A549 (cell line): ENCODE measurements at regions not wholly inside any gene's neighbourhood (a gene's known extent, or its start where the extent isn't known, plus 50 kb on each side); places are given as distances from the start of the nearest gene placed in this dataset.

ENCODE experiments used
- ATAC-seq, 2 experiments: fragments of 200-7000 bp in 1 of 2; fragments of >200 bp in 1 of 2; cut with Nextera tagmentation in 1 of 2; cut with Tn5 transposase in 1 of 2; 3 replicates each; pipeline versions ENCODE4 v1.8.0 to v1.9.1; 2018 to 2020; ENCODE audit warnings: mild to moderate bottlenecking in 1 of 2, moderate library complexity in 1 of 2
- CTCF ChIA-PET: fragments of 300-600 bp; sonication (Branson Sonifier 250); formaldehyde crosslinking; extraction: SDS; loops from one replicate; lab custom pipeline; 2021; ENCODE audit warnings: antibody characterized with exemption, inconsistent platforms; lab: Yijun Ruan, JAX
- POLR2A ChIA-PET: fragments of 350-600 bp; formaldehyde crosslinking; extraction: SDS; loops from one replicate; lab custom pipeline; 2021; ENCODE audit warnings: antibody characterized with exemption, inconsistent platforms; lab: Yijun Ruan, JAX
- DNase-seq, 2 experiments: peaks; one replicate each; pipeline versions ENCODE4 v3.0.0 to v3.0.0-alpha.2; 2011 to 2016; ENCODE audit warnings: low read depth in 1 of 2, low spot score in 1 of 2
- FAIRE-seq: peaks from 2 replicates; lab custom pipeline; 2011; peaks lifted over from hg19 to GRCh38; lab: Jason Lieb, UNC
- H3K27ac ChIP-seq, 2 experiments: fragments of >200 bp; sonication (Bioruptor Twin); formaldehyde crosslinking; 3 replicates each; pipeline ENCODE4 v1.5.1; 2016 to 2017
- H3K4me1 ChIP-seq: fragments of >200 bp; sonication (Bioruptor Twin); formaldehyde crosslinking; 3 replicates; pipeline ENCODE4 v1.6.1; 2016
- H3K4me2 ChIP-seq: fragments of >200 bp; sonication (Bioruptor Twin); formaldehyde crosslinking; 3 replicates; pipeline ENCODE4 v1.6.1; 2016
- H3K4me3 ChIP-seq: fragments of >200 bp; sonication (Bioruptor Twin); formaldehyde crosslinking; 3 replicates; pipeline ENCODE4 v1.5.1; 2016
- H3K9me3 ChIP-seq: fragments of >200 bp; sonication (Bioruptor Twin); formaldehyde crosslinking; 3 replicates; pipeline ENCODE4 v1.6.1; 2016
- ATOH8 ChIP-seq: fragments of 250-450 bp; sonication (Bioruptor Pico); IDR thresholded peaks from 2 replicates; pipeline ENCODE4 v1.5.0; 2020; ENCODE audit warnings: low read depth, mild to moderate bottlenecking, moderate library complexity
- BHLHE40 ChIP-seq: IDR thresholded peaks from 2 replicates; pipeline ENCODE4 v1.6.1; 2012; ENCODE audit warnings: low read depth, low read length, inconsistent platforms
- CBX8 ChIP-seq: fragments of 200-600 bp; sonication (generic); IDR thresholded peaks from 2 replicates; pipeline ENCODE4 v1.6.1; 2016
- CEBPB ChIP-seq, 2 experiments: fragments of >200 bp in 1 of 2; sonication (Bioruptor Twin) in 1 of 2; formaldehyde crosslinking in 1 of 2; IDR thresholded peaks; 2 replicates each; pipeline ENCODE4 v1.6.1; 2012 to 2016
- CTCF ChIP-seq: fragments of >200 bp; sonication (Bioruptor Twin); formaldehyde crosslinking; IDR thresholded peaks from 3 replicates; pipeline ENCODE4 v1.5.1; 2016
- EHF ChIP-seq: fragments of 250-450 bp; sonication (Bioruptor Pico); IDR thresholded peaks from 2 replicates; pipeline ENCODE4 v1.5.0; 2020; ENCODE audit warnings: mild to moderate bottlenecking
- EHMT2 ChIP-seq: fragments of 200-600 bp; sonication (generic); IDR thresholded peaks from 2 replicates; pipeline ENCODE4 v1.6.1; 2016; ENCODE audit warnings: antibody characterized with exemption, low read depth, mild to moderate bottlenecking, moderate library complexity
- ESRRA ChIP-seq: fragments of 150-350 bp; IDR thresholded peaks from 2 replicates; pipeline ENCODE4 v1.6.1; 2014; ENCODE audit warnings: mild to moderate bottlenecking, low read length, borderline replicate concordance
- FOSB ChIP-seq: fragments of 250-450 bp; sonication (Bioruptor Pico); IDR thresholded peaks from 2 replicates; pipeline ENCODE4 v1.5.0; 2020; ENCODE audit warnings: mild to moderate bottlenecking, moderate library complexity
- FOSL2 ChIP-seq, 2 experiments: fragments of 450-650 bp in 1 of 2; fragments of >200 bp in 1 of 2; sonication (Bioruptor Twin) in 1 of 2; formaldehyde crosslinking; IDR thresholded peaks; 2 replicates each; pipeline versions ENCODE4 v1.5.0 to v1.6.1; 2016 to 2020; ENCODE audit warnings: mild to moderate bottlenecking in 1 of 2, moderate library complexity in 1 of 2
- GATA3 ChIP-seq: IDR thresholded peaks from 2 replicates; pipeline ENCODE4 v1.6.1; 2012; ENCODE audit warnings: borderline replicate concordance
- HDAC2 ChIP-seq: fragments of 200-600 bp; sonication (generic); IDR thresholded peaks from 2 replicates; pipeline ENCODE4 v1.6.1; 2016
- HEYL ChIP-seq: fragments of 250-450 bp; sonication (Bioruptor Pico); IDR thresholded peaks from 2 replicates; pipeline ENCODE4 v1.8.0; 2021; ENCODE audit warnings: mild to moderate bottlenecking, moderate library complexity
- HOXB13 ChIP-seq: fragments of 250-450 bp; sonication (Bioruptor Pico); IDR thresholded peaks from 2 replicates; pipeline ENCODE4 v1.5.0; 2020; ENCODE audit warnings: low read depth, mild to moderate bottlenecking, moderate library complexity
- JUNB ChIP-seq: fragments of >200 bp; sonication (Bioruptor Twin); formaldehyde crosslinking; IDR thresholded peaks from 2 replicates; pipeline ENCODE4 v1.6.1; 2016
- MAFK ChIP-seq: fragments of 450-650 bp; IDR thresholded peaks from 2 replicates; pipeline ENCODE4 v1.6.1; 2014; ENCODE audit not compliant: partially characterized antibody
- NFE2L2 ChIP-seq: fragments of 150-350 bp; conservative IDR thresholded peaks from 2 replicates; pipeline ENCODE4 v1.6.1; 2014; ENCODE audit warnings: low read length
- NR3C1 ChIP-seq: fragments of >200 bp; sonication (Bioruptor Twin); formaldehyde crosslinking; IDR thresholded peaks from 3 replicates; pipeline ENCODE4 v1.6.1; 2017
- PBX3 ChIP-seq: IDR thresholded peaks from 2 replicates; pipeline ENCODE4 v1.6.1; 2012
- PHF8 ChIP-seq: fragments of 200-600 bp; sonication (generic); IDR thresholded peaks from 2 replicates; pipeline ENCODE4 v1.6.1; 2016; ENCODE audit warnings: low read depth, mild to moderate bottlenecking, antibody characterized with exemption, moderate library complexity, borderline replicate concordance
- WGBS: methylation state at CpG from one replicate; pipeline ENCODE4 v1.1.6; 2017; ENCODE audit errors: missing lambda C conversion rate; 5-methylcytosine and 5-hydroxymethylcytosine counted together

- peak overlapping the region; percentile 36; the same call in 2 of the 3 replicates for H3K4me2 ChIP-seq
- POLR2A ChIA-PET, result no interaction called here
Observed at GRCh38 chr7:13049946-13050345, 362.5 kb downstream of the ARL4A start.

GRCh38 chr7:13050703-13051102 lies 363.3 kb downstream of the ARL4A start:
- ChIA-PET CTCF (interaction anchor here (4.7 kb wide), 1 partner anchor 364 kb away, joined by 25 read pairs; the partner anchor contains the start of gene ARL4A), POLR2A (no interaction called here)
- 3% methylated on average over 2 of the region's 2 CpGs for WGBS
- peaks cover 37% of the 10 kb centered on the region for H3K4me1 ChIP-seq
- peak overlapping the region; percentile 49 to 63 for H3K27ac ChIP-seq
- H3K4me2 ChIP-seq, result peak overlapping the region; percentile 36; the same call in 2 of the 3 replicates
- peak; percentile 95 for TF ChIP-seq NFE2L2
- TF ChIP-seq MAFK, result peak; percentile 98
- TF ChIP-seq GATA3, result peak; percentile 72; the same call in 1 of the 2 replicates
- TF ChIP-seq NR3C1, result no peak
- TF ChIP-seq EHMT2, result no peak
- TF ChIP-seq CEBPB (IDR thresholded peaks at IDR 0.05), result peak in 1 of 2 experiments; percentile 77; a peak in 3 of 4 replicates
- peak; percentile 44 for TF ChIP-seq FOSL2 (IDR thresholded peaks at IDR 0.05)
- peak; percentile 77 for TF ChIP-seq FOSL2 (CRISPR knock-in tag; IDR thresholded peaks at IDR 0.05)
- no peak for TF ChIP-seq CTCF
- no peak for TF ChIP-seq ESRRA
- TF ChIP-seq JUNB, result peak; percentile 39; the same call in 1 of the 2 replicates
- no peak for TF ChIP-seq HOXB13 (CRISPR knock-in tag)
- peak; percentile 15 to 66 for DNase-seq
- FAIRE-seq, result peak; percentile 86
- H3K9me3 ChIP-seq, result no peaks in the 10 kb centered on the region
- no peak overlapping the region for H3K4me3 ChIP-seq
- ATAC-seq, result peak in 1 of 2 experiments; percentile 81; a peak in 3 of 6 replicates

More at GRCh38 chr7:13049946-13050345, 362.5 kb downstream of the ARL4A start:
- peak; percentile 36 for FAIRE-seq
- 61% methylated on average over 3 of the region's 3 CpGs for WGBS
- no peak for TF ChIP-seq CBX8
- TF ChIP-seq HEYL (CRISPR knock-in tag), result no peak
- TF ChIP-seq NR3C1, result no peak
- TF ChIP-seq HDAC2, result no peak
- TF ChIP-seq GATA3, result no peak
- no peak for TF ChIP-seq PHF8
- no peak for TF ChIP-seq ATOH8 (CRISPR knock-in tag)
- TF ChIP-seq MAFK, result no peak
- TF ChIP-seq BHLHE40, result no peak
- TF ChIP-seq EHF (CRISPR knock-in tag), result no peak
- no peak for TF ChIP-seq JUNB
- TF ChIP-seq PBX3, result no peak
- no peak for TF ChIP-seq FOSB
- TF ChIP-seq, all 56 proteins: peak for 0
- Histone ChIP-seq H3K4me1 (peaks cover 45% of the 10 kb centered on the region), H3K9me3 (no peaks in the 10 kb centered on the region), H3K27ac (peak overlapping the region; percentile 49 to 83), H3K4me3 (no peak overlapping the region)
- no peak for DNase-seq
- CTCF ChIA-PET, result interaction anchor here (4.7 kb wide), 1 partner anchor 364 kb away, joined by 25 read pairs; the partner anchor contains the start of gene ARL4A
- ATAC-seq, result no peak
